ENCODE measurements at regions not wholly inside any gene's neighbourhood (a gene's known extent, or its start where the extent isn't known, plus 50 kb on each side); places are given as distances from the start of the nearest gene placed in this dataset.
"Not testable (repeated sequence)": the region's sequence is repeated elsewhere in the genome, so short reads cannot be mapped to it uniquely, and the experiment has no call there.

DNA sequence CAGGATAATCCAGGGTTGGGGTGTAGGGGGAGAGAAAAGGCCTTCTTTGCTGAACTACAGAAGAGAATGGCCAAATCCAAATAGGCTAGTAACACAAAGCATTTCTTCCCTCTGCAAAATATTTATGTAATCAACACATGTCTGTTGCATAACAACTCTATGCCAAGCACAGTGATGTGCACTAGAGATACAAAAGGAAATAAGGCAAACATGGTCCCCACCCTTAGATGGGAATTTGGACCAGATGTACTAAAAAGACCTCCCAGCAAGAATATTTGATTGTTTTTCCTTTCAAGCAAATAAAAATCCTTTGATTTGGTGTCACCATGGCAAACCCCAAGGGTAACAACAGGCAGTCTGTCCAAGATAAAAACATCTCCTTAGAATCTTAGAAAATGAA lies 177.6 kb upstream of the FGF13 start:
- no peaks in the 10 kb centered on the region for H3K4me1 ChIP-seq (ENCODE audit: control insufficient read depth, insufficient read depth, low read depth, low read length)
- H3K4ac ChIP-seq (ENCODE audit: low read depth in 1 of 2, low read length in 2 of 2) = no peak overlapping the region
- no peaks in the 10 kb centered on the region for H3K79me1 ChIP-seq (replicated peaks; ENCODE audit: low read length, poor library complexity, severe bottlenecking)
- H3K4me2 ChIP-seq (ENCODE audit: low read length, poor library complexity, severe bottlenecking) = no peak overlapping the region
- H4K91ac ChIP-seq (ENCODE audit: low read length) = no peak overlapping the region
- no peak overlapping the region for H3K27ac ChIP-seq (ENCODE audit: low read length, poor library complexity, severe bottlenecking)
- H3K9ac ChIP-seq (ENCODE audit: low read length) = no peak overlapping the region
- no peak overlapping the region for H2BK15ac ChIP-seq (ENCODE audit: low read depth, poor library complexity, severe bottlenecking)
- no peak overlapping the region for H2BK12ac ChIP-seq (ENCODE audit: low read length in 2 of 2)
- no peak overlapping the region for H4K8ac ChIP-seq (ENCODE audit: low read length)
- H2BK5ac ChIP-seq (ENCODE audit: low read depth, low read length, poor library complexity, severe bottlenecking) = no peak overlapping the region
- H3K36me3 ChIP-seq (ENCODE audit: control insufficient read depth in 1 of 2, insufficient read depth in 2 of 2, low read depth in 1 of 2, low read length in 2 of 2) = no peaks in the 10 kb centered on the region
- no peak overlapping the region for H3K4me3 ChIP-seq (ENCODE audit: insufficient read depth in 1 of 2, low read depth in 1 of 2, low read length in 2 of 2)
- H2AK5ac ChIP-seq (ENCODE audit: low read length, severe bottlenecking) = no peak overlapping the region
- no peaks in the 10 kb centered on the region for H3K27me3 ChIP-seq (ENCODE audit: control insufficient read depth in 1 of 2, insufficient read depth in 1 of 2, low read length in 2 of 2)
- DNase-seq = no peak
- no peak overlapping the region for H3K23ac ChIP-seq (ENCODE audit: low read length in 2 of 2)
- no peak overlapping the region for H3K14ac ChIP-seq (ENCODE audit: low read length in 2 of 2)
- H2AFZ ChIP-seq (ENCODE audit: low read depth, low read length) = no peak overlapping the region
- no peaks in the 10 kb centered on the region for H3K9me3 ChIP-seq (ENCODE audit: control insufficient read depth, low read length)
- H2BK120ac ChIP-seq (ENCODE audit: low read depth, low read length) = no peak overlapping the region
- no peak overlapping the region for H3K18ac ChIP-seq (ENCODE audit: low read depth in 1 of 2, low read length in 2 of 2)

DNA sequence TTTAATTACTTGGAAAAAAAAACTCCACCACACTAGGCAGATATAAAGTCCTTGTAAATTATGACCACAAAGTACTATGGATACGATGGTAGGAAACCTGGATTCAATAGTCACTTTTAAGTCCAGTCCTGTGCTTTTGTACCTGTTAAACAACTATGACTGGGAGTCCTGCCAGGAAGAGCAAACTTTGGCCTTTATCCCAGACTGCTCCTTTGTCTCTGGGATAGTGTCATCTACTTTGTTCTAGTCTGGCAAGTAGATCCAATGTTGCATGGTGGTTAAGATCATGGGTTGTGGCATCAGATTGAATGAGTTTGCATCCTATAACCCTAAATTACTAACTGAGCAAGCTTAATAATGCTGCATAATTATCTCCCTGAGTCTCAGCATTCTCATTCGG lies 175.3 kb upstream of the FGF13 start:
- Histone ChIP-seq H2BK15ac (ENCODE audit: low read depth, poor library complexity, severe bottlenecking) (no peak overlapping the region), H3K4ac (ENCODE audit: low read depth in 1 of 2, low read length in 2 of 2) (no peak overlapping the region), H3K4me2 (ENCODE audit: low read length, poor library complexity, severe bottlenecking) (no peak overlapping the region), H2AFZ (ENCODE audit: low read depth, low read length) (no peak overlapping the region), H4K91ac (ENCODE audit: low read length) (no peak overlapping the region), H2BK12ac (ENCODE audit: low read length in 2 of 2) (no peak overlapping the region), H3K79me1 (replicated peaks; ENCODE audit: low read length, poor library complexity, severe bottlenecking) (no peaks in the 10 kb centered on the region), H3K9me3 (ENCODE audit: control insufficient read depth, low read length) (no peaks in the 10 kb centered on the region), H2AK5ac (ENCODE audit: low read length, severe bottlenecking) (no peak overlapping the region), H2BK5ac (ENCODE audit: low read depth, low read length, poor library complexity, severe bottlenecking) (no peak overlapping the region), H3K4me1 (ENCODE audit: control insufficient read depth, insufficient read depth, low read depth, low read length) (no peaks in the 10 kb centered on the region), H3K4me3 (ENCODE audit: insufficient read depth in 1 of 2, low read depth in 1 of 2, low read length in 2 of 2) (no peak overlapping the region), H3K14ac (ENCODE audit: low read length in 2 of 2) (no peak overlapping the region), H3K27me3 (ENCODE audit: control insufficient read depth in 1 of 2, insufficient read depth in 1 of 2, low read length in 2 of 2) (no peaks in the 10 kb centered on the region), H3K27ac (ENCODE audit: low read length, poor library complexity, severe bottlenecking) (no peak overlapping the region), H3K36me3 (ENCODE audit: control insufficient read depth in 1 of 2, insufficient read depth in 2 of 2, low read depth in 1 of 2, low read length in 2 of 2) (no peaks in the 10 kb centered on the region), H4K8ac (ENCODE audit: low read length) (no peak overlapping the region), H3K18ac (ENCODE audit: low read depth in 1 of 2, low read length in 2 of 2) (no peak overlapping the region), H2BK120ac (ENCODE audit: low read depth, low read length) (no peak overlapping the region), H3K9ac (ENCODE audit: low read length) (peak overlapping the region; percentile 70), H3K23ac (ENCODE audit: low read length in 2 of 2) (no peak overlapping the region)
- WGBS = 80% methylated on average over 1 of the region's 2 CpGs
- no peak for DNase-seq

DNA sequence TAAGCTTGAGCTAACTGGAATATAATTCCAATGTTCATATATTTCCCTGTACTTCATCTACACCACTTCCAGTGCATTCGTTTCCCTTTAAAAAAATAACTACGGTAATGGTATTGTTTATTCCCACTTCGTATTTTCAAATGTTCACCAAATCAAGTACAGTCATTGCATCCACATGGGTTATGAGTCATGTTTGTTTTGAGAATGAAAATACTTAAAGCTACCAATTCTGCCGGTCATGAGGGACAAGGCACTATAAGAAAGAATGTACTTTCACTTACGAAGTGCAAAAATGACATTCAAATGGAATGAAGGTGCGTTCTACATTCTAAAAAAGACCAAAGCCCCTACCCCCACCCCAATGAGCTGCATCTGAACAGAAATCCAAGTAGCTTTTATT lies 174.4 kb upstream of the FGF13 start:
- peak; percentile 0 for DNase-seq
- peak overlapping the region; percentile 70 for H3K9ac ChIP-seq (ENCODE audit: low read length)
- H3K14ac ChIP-seq (ENCODE audit: low read length in 2 of 2) = no peak overlapping the region
- no peaks in the 10 kb centered on the region for H3K4me1 ChIP-seq (ENCODE audit: control insufficient read depth, insufficient read depth, low read depth, low read length)
- no peak overlapping the region for H3K4me2 ChIP-seq (ENCODE audit: low read length, poor library complexity, severe bottlenecking)
- H3K36me3 ChIP-seq (ENCODE audit: control insufficient read depth in 1 of 2, insufficient read depth in 2 of 2, low read depth in 1 of 2, low read length in 2 of 2) = no peaks in the 10 kb centered on the region
- no peak overlapping the region for H3K18ac ChIP-seq (ENCODE audit: low read depth in 1 of 2, low read length in 2 of 2)
- H3K9me3 ChIP-seq (ENCODE audit: control insufficient read depth, low read length) = no peaks in the 10 kb centered on the region
- no peak overlapping the region for H4K91ac ChIP-seq (ENCODE audit: low read length)
- no peak overlapping the region for H2BK120ac ChIP-seq (ENCODE audit: low read depth, low read length)
- no peak overlapping the region for H2BK5ac ChIP-seq (ENCODE audit: low read depth, low read length, poor library complexity, severe bottlenecking)
- no peak overlapping the region for H2BK15ac ChIP-seq (ENCODE audit: low read depth, poor library complexity, severe bottlenecking)
- no peak overlapping the region for H3K23ac ChIP-seq (ENCODE audit: low read length in 2 of 2)
- peak overlapping the region in 1 of 2 experiments; percentile 50 for H3K4me3 ChIP-seq (ENCODE audit: insufficient read depth in 1 of 2, low read depth in 1 of 2, low read length in 2 of 2)
- no peak overlapping the region for H3K27ac ChIP-seq (ENCODE audit: low read length, poor library complexity, severe bottlenecking)
- H4K8ac ChIP-seq (ENCODE audit: low read length) = no peak overlapping the region
- 14% methylated on average over 1 of the region's 6 CpGs for WGBS
- no peak overlapping the region for H2AK5ac ChIP-seq (ENCODE audit: low read length, severe bottlenecking)
- no peak overlapping the region for H2AFZ ChIP-seq (ENCODE audit: low read depth, low read length)
- H3K79me1 ChIP-seq (replicated peaks; ENCODE audit: low read length, poor library complexity, severe bottlenecking) = no peaks in the 10 kb centered on the region
- H2BK12ac ChIP-seq (ENCODE audit: low read length in 2 of 2) = no peak overlapping the region
- H3K4ac ChIP-seq (ENCODE audit: low read depth in 1 of 2, low read length in 2 of 2) = no peak overlapping the region
- no peaks in the 10 kb centered on the region for H3K27me3 ChIP-seq (ENCODE audit: control insufficient read depth in 1 of 2, insufficient read depth in 1 of 2, low read length in 2 of 2)

DNA sequence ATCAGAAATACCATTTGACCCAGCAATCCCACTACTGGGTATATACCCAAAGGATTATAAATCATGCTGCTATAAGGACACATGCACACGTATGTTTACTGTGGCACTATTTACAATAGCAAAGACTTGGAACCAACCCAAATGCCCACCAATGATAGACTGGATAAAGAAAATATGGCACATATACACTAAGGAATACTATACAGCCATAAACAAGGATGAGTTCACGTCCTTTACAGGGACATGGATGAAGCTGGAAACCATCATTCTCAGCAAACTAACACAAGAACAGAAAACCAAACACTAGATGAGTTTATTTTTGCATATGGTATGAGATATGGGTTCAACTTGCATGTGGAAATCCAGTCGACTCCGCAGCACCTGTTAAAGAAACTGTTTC lies 168.8 kb upstream of the FGF13 start:
- not testable (repeated sequence) for H3K27me3 ChIP-seq (ENCODE audit: control insufficient read depth in 1 of 2, insufficient read depth in 1 of 2, low read length in 2 of 2); H3K9me3 ChIP-seq (ENCODE audit: control insufficient read depth, low read length); H3K4me2 ChIP-seq (ENCODE audit: low read length, poor library complexity, severe bottlenecking); H3K27ac ChIP-seq (ENCODE audit: low read length, poor library complexity, severe bottlenecking); H3K4ac ChIP-seq (ENCODE audit: low read depth in 1 of 2, low read length in 2 of 2); H3K9ac ChIP-seq (ENCODE audit: low read length); H2BK12ac ChIP-seq (ENCODE audit: low read length in 2 of 2); DNase-seq; H3K4me1 ChIP-seq (ENCODE audit: control insufficient read depth, insufficient read depth, low read depth, low read length); H2AFZ ChIP-seq (ENCODE audit: low read depth, low read length); H2AK5ac ChIP-seq (ENCODE audit: low read length, severe bottlenecking); H2BK5ac ChIP-seq (ENCODE audit: low read depth, low read length, poor library complexity, severe bottlenecking); H4K91ac ChIP-seq (ENCODE audit: low read length); H2BK120ac ChIP-seq (ENCODE audit: low read depth, low read length); H3K14ac ChIP-seq (ENCODE audit: low read length in 2 of 2); H3K18ac ChIP-seq (ENCODE audit: low read depth in 1 of 2, low read length in 2 of 2); H3K79me1 ChIP-seq (replicated peaks; ENCODE audit: low read length, poor library complexity, severe bottlenecking); H3K36me3 ChIP-seq (ENCODE audit: control insufficient read depth in 1 of 2, insufficient read depth in 2 of 2, low read depth in 1 of 2, low read length in 2 of 2); H2BK15ac ChIP-seq (ENCODE audit: low read depth, poor library complexity, severe bottlenecking); H3K4me3 ChIP-seq (ENCODE audit: insufficient read depth in 1 of 2, low read depth in 1 of 2, low read length in 2 of 2); H4K8ac ChIP-seq (ENCODE audit: low read length); H3K23ac ChIP-seq (ENCODE audit: low read length in 2 of 2)
- no CpG with 5 or more reads among the region's 4 CpGs for WGBS
